Esophagus muscularis mucosa (tissue), 4 donors: ENCODE measurements at regions not wholly inside any gene's neighbourhood (a gene's known extent, or its start where the extent isn't known, plus 50 kb on each side); places are given as distances from the start of the nearest gene placed in this dataset.

Source experiments
- DNase-seq: peaks from one replicate; pipeline ENCODE4 v3.0.0-alpha.2; 2017; ENCODE audit errors: extremely low spot score
- H3K27ac ChIP-seq, 4 donors: fragments of 200-600 bp; sonication (generic); replicated peaks in 1 of 4; 1 replicate in 3 of 4; 2 replicates in 1 of 4; pipeline ENCODE4 v1.5.1; 2016 to 2019; ENCODE audit warnings: mild to moderate bottlenecking in 1 of 4
- H3K27me3 ChIP-seq, 4 donors: fragments of 200-600 bp; sonication (generic); one replicate each; pipeline versions ENCODE4 v1.5.1 to v1.6.0; 2016 to 2019
- H3K36me3 ChIP-seq, 4 donors: fragments of 200-600 bp; sonication (generic); one replicate each; pipeline ENCODE4 v1.5.1; 2016 to 2019
- H3K4me1 ChIP-seq, 4 donors: fragments of 200-600 bp; sonication (generic); one replicate each; pipeline ENCODE4 v1.5.1; 2016 to 2019
- H3K4me3 ChIP-seq, 4 donors: fragments of 200-600 bp; sonication (generic); 1 replicate in 2 of 4; 2 replicates in 2 of 4; pipeline ENCODE4 v1.5.1; 2016 to 2019; ENCODE audit warnings: mild to moderate bottlenecking in 4 of 4, moderate library complexity in 1 of 4
- H3K9me3 ChIP-seq, 4 donors: fragments of 200-600 bp; sonication (generic); 1 replicate in 3 of 4; 2 replicates in 1 of 4; pipeline ENCODE4 v1.5.1; 2016 to 2019
- EP300 ChIP-seq: sonication (generic); formaldehyde crosslinking; IDR thresholded peaks from one replicate; pipeline ENCODE4 v1.6.1; 2017; ENCODE audit warnings: antibody characterized with exemption
- POLR2A ChIP-seq: fragments of 450-650 bp; IDR thresholded peaks from one replicate; pipeline ENCODE4 v1.6.1; 2017; ENCODE audit warnings: antibody characterized with exemption, moderate library complexity, mild to moderate bottlenecking, low read depth
- POLR2AphosphoS5 ChIP-seq, 2 donors: sonication (generic); formaldehyde crosslinking; IDR thresholded peaks; one replicate each; pipeline ENCODE4 v1.6.1; 2017; ENCODE audit warnings: antibody characterized with exemption in 2 of 2
- WGBS: methylation state at CpG from one replicate; pipeline ENCODE4 v1.1.5; 2018; 5-methylcytosine and 5-hydroxymethylcytosine counted together
- intact Hi-C: fragments of 100-400 bp; cut with DNase I; formaldehyde crosslinking; loops from one replicate; pipeline ENCODE4 v1.15.1; 2023
- TF ChIP-seq, protein P1 (sequence below), 3 experiments: fragments of 200-600 bp in 2 of 3; fragments of 450-650 bp in 1 of 3; sonication (generic) in 2 of 3; IDR thresholded peaks; one replicate each; pipeline ENCODE4 v1.5.1; 2017 to 2019; ENCODE audit warnings: antibody characterized with exemption in 3 of 3, mild to moderate bottlenecking in 2 of 3, moderate library complexity in 1 of 3

GRCh38 chr2:144211826-144212225 is 308.1 kb downstream of the ZEB2 start:
- WGBS: 100% methylated on average over 4 of the region's 4 CpGs
- Histone ChIP-seq H3K9me3 (no peaks in the 10 kb centered on the region), H3K27ac (no peak overlapping the region), H3K4me3 (no peak overlapping the region), H3K36me3 (peaks cover 0 to 6% (median 0%) of the 10 kb centered on the region in 4 donors), H3K27me3 (no peaks in the 10 kb centered on the region), H3K4me1 (no peaks in the 10 kb centered on the region)
- DNase-seq: no peak
- intact Hi-C loops: no loop called here
- TF ChIP-seq POLR2AphosphoS5 (IDR thresholded peaks at IDR 0.05) (no peak), EP300 (no peak), POLR2A (no peak)
- TF ChIP-seq, protein P1, sequence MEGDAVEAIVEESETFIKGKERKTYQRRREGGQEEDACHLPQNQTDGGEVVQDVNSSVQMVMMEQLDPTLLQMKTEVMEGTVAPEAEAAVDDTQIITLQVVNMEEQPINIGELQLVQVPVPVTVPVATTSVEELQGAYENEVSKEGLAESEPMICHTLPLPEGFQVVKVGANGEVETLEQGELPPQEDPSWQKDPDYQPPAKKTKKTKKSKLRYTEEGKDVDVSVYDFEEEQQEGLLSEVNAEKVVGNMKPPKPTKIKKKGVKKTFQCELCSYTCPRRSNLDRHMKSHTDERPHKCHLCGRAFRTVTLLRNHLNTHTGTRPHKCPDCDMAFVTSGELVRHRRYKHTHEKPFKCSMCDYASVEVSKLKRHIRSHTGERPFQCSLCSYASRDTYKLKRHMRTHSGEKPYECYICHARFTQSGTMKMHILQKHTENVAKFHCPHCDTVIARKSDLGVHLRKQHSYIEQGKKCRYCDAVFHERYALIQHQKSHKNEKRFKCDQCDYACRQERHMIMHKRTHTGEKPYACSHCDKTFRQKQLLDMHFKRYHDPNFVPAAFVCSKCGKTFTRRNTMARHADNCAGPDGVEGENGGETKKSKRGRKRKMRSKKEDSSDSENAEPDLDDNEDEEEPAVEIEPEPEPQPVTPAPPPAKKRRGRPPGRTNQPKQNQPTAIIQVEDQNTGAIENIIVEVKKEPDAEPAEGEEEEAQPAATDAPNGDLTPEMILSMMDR (IDR thresholded peaks at IDR 0.05): no peak

DNA sequence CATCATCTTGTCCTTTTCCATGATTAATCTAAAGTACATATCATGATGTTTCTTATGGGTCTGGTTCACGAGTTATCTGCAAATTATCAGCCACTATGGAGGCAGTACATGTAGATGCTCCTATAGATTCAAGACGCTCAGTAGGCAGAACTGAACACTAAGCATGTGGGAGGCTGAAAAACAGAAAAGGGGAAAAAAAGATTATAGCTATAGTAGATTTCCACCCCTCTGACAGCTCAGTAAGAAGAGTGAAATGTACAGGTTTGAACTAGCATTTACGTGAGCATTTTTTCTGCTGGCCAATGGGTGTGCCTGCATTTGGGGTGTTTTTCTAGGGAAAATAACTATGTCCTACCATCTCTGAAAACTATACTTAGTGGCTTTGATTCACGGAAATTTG is 308.9 kb downstream of the ZEB2 start:
- Histone ChIP-seq H3K4me3 (no peak overlapping the region), H3K36me3 (peaks cover 0 to 6% (median 0%) of the 10 kb centered on the region in 4 donors), H3K9me3 (no peaks in the 10 kb centered on the region), H3K27ac (no peak overlapping the region), H3K27me3 (no peaks in the 10 kb centered on the region), H3K4me1 (no peaks in the 10 kb centered on the region)
- TF ChIP-seq POLR2AphosphoS5 (IDR thresholded peaks at IDR 0.05) (no peak), POLR2A (no peak), EP300 (no peak)
- TF ChIP-seq, protein P1 (IDR thresholded peaks at IDR 0.05): no peak
- WGBS: 94% methylated on average over 4 of the region's 4 CpGs
- no peak for DNase-seq
- intact Hi-C loops: no loop called here

DNA sequence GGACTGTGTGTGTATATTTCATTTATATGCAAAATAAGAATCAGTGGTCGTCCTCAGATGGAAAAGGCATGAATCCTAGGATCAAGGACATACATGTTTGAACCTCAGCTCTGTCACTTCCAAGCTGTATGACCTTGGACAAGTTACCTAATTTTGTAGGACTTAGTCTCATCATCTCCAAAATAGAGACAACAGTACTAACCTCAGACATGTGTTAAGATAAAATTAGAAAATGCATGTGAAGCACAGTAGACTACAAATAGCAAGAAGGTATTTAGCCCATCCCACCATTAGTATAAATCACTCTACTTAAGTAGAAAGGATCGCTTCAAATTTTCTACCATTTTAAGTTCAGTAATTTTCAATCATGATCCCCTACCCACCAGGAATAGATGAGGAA is 309.8 kb downstream of the ZEB2 start:
- peaks cover 0 to 6% (median 0%) of the 10 kb centered on the region in 4 donors for H3K36me3 ChIP-seq
- no peak overlapping the region for H3K4me3 ChIP-seq
- H3K27me3 ChIP-seq: no peaks in the 10 kb centered on the region
- TF ChIP-seq POLR2AphosphoS5 (IDR thresholded peaks at IDR 0.05) (no peak), EP300 (no peak), POLR2A (no peak)
- TF ChIP-seq, protein P1 (IDR thresholded peaks at IDR 0.05): no peak
- intact Hi-C loops: no loop called here
- WGBS: 96% methylated on average over 2 of the region's 2 CpGs
- H3K4me1 ChIP-seq: no peaks in the 10 kb centered on the region
- DNase-seq: no peak
- H3K9me3 ChIP-seq: no peaks in the 10 kb centered on the region
- H3K27ac ChIP-seq: no peak overlapping the region

GRCh38 chr2:144208924-144209323 is 311.0 kb downstream of the ZEB2 start:
- no peaks in the 10 kb centered on the region for H3K27me3 ChIP-seq
- 100% methylated on average over 2 of the region's 2 CpGs for WGBS
- no peaks in the 10 kb centered on the region for H3K9me3 ChIP-seq
- H3K27ac ChIP-seq: no peak overlapping the region
- TF ChIP-seq POLR2AphosphoS5 (IDR thresholded peaks at IDR 0.05) (no peak), EP300 (no peak), POLR2A (no peak)
- TF ChIP-seq, protein P1 (IDR thresholded peaks at IDR 0.05): no peak
- H3K4me1 ChIP-seq: no peaks in the 10 kb centered on the region
- no peak overlapping the region for H3K4me3 ChIP-seq
- no peak for DNase-seq
- peaks cover 0 to 6% (median 0%) of the 10 kb centered on the region in 4 donors for H3K36me3 ChIP-seq
- intact Hi-C loops: no loop called here

DNA sequence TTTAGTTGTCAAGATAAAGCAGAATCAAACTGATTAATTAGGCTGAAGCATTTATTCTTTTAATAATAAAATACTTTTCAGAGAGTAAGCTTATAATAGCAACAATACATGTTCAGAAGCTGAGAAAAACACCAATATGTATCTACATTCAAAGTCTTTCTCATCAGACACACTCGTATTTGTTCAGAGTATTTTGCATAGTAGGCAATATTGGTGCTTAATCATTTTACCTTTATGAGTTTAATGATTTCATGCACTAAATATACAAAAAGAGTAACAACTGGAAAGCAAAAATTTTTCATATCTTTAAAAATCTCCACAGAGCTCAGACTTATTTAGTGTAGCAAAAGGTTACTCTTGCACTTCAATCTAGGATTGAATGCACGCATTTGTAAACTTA is 313.9 kb downstream of the ZEB2 start:
- H3K36me3 ChIP-seq: peaks cover 0 to 6% (median 0%) of the 10 kb centered on the region in 4 donors
- H3K9me3 ChIP-seq: no peaks in the 10 kb centered on the region
- no peak overlapping the region for H3K4me3 ChIP-seq
- WGBS: 100% methylated on average over 2 of the region's 2 CpGs
- intact Hi-C loops: no loop called here
- H3K4me1 ChIP-seq: no peaks in the 10 kb centered on the region
- no peak for DNase-seq
- no peaks in the 10 kb centered on the region for H3K27me3 ChIP-seq
- TF ChIP-seq POLR2A (no peak), EP300 (no peak), POLR2AphosphoS5 (IDR thresholded peaks at IDR 0.05) (no peak)
- TF ChIP-seq, protein P1 (IDR thresholded peaks at IDR 0.05): no peak
- H3K27ac ChIP-seq: no peak overlapping the region
